Left lung (tissue), 4 donors: ENCODE measurements at regions not wholly inside any gene's neighbourhood (a gene's known extent, or its start where the extent isn't known, plus 50 kb on each side); places are given as distances from the start of the nearest gene placed in this dataset.

Source experiments
- ATAC-seq: fragments of 200-7000 bp; cut with Tn5 transposase; one replicate; pipeline ENCODE4 v1.9.1; 2020; ENCODE audit warnings: moderate library complexity
- DNase-seq, 4 donors: peaks; one replicate each; pipeline ENCODE4 v3.0.0-alpha.2; 2013 to 2020
- H3K27ac ChIP-seq, 2 donors: fragments of 200-600 bp; sonication (generic) in 1 of 2; one replicate each; pipeline versions ENCODE4 v1.5.0 to v1.8.0; 2020 to 2021
- H3K27me3 ChIP-seq, 2 donors: fragments of 200-600 bp; sonication (generic) in 1 of 2; one replicate each; pipeline versions ENCODE4 v1.5.0 to v1.8.0; 2020 to 2021
- H3K36me3 ChIP-seq, 2 donors: fragments of 200-600 bp; sonication (generic) in 1 of 2; one replicate each; pipeline versions ENCODE4 v1.5.0 to v1.8.0; 2020 to 2021
- H3K4me1 ChIP-seq, 2 donors: fragments of 200-600 bp; one replicate each; pipeline ENCODE4 v1.8.0; 2021
- H3K4me3 ChIP-seq, 2 donors: fragments of 200-600 bp; sonication (generic) in 1 of 2; one replicate each; pipeline versions ENCODE4 v1.5.0 to v1.8.0; 2020 to 2021; ENCODE audit warnings: mild to moderate bottlenecking in 1 of 2
- H3K9me3 ChIP-seq, 2 donors: fragments of 200-600 bp; sonication (generic) in 1 of 2; one replicate each; pipeline versions ENCODE4 v1.5.0 to v1.8.0; 2020 to 2021
- CTCF ChIP-seq, 2 donors: fragments of 200-600 bp; sonication (generic) in 1 of 2; IDR thresholded peaks; one replicate each; pipeline versions ENCODE4 v1.5.0 to v1.8.0; 2021; ENCODE audit warnings: antibody characterized with exemption in 2 of 2
- intact Hi-C, 2 donors: fragments of 100-400 bp; cut with DNase I; formaldehyde crosslinking; loops; one replicate each; pipeline versions ENCODE4 v1.11.2 to v1.14.2; 2022
- donor health status: DM: no; HTN: yes; CAD: no.
- donor health status: DM: no; HTN: no; CAD: no.

GRCh38 chr4:217891-218290 is 87.4 kb downstream of the ZNF732 start:
- H3K27ac ChIP-seq, result no peak overlapping the region
- DNase-seq, result no peak
- no peak for TF ChIP-seq CTCF (IDR thresholded peaks at IDR 0.05)

GRCh38 chr4:213971-214370 is 89.7 kb downstream of the ZNF718 start:
- intact Hi-C loops, result no loop called here
- Histone ChIP-seq H3K9me3 (peaks cover 0 to 71% of the 10 kb centered on the region in 2 donors), H3K27me3 (peaks cover 0 to 20% of the 10 kb centered on the region in 2 donors), H3K27ac (no peak overlapping the region), H3K36me3 (no peaks in the 10 kb centered on the region), H3K4me3 (no peak overlapping the region), H3K4me1 (no peaks in the 10 kb centered on the region)
- no peak for TF ChIP-seq CTCF (IDR thresholded peaks at IDR 0.05)
- ATAC-seq, result no peak
- no peak for DNase-seq

More at GRCh38 chr4:217891-218290, 87.4 kb downstream of the ZNF732 start:
- peaks cover 0 to 14% of the 10 kb centered on the region in 2 donors for H3K27me3 ChIP-seq
- intact Hi-C loops, result no loop called here
- no peak overlapping the region for H3K4me3 ChIP-seq
- H3K36me3 ChIP-seq, result no peaks in the 10 kb centered on the region
- no peaks in the 10 kb centered on the region for H3K4me1 ChIP-seq
- peaks cover 0 to 66% of the 10 kb centered on the region in 2 donors for H3K9me3 ChIP-seq
- ATAC-seq, result no peak
